Smooth muscle cell (in vitro differentiated cells): ENCODE measurements at regions not wholly inside any gene's neighbourhood (a gene's known extent, or its start where the extent isn't known, plus 50 kb on each side); places are given as distances from the start of the nearest gene placed in this dataset.

ENCODE experiments used
- DNase-seq: peaks from one replicate; lab custom pipeline; 2025; ENCODE audit not compliant: unreplicated experiment; lab: John Stamatoyannopoulos, UW
- H2AFZ ChIP-seq: fragments of 200-600 bp; sonication (generic); 2 replicates; pipeline ENCODE4 v1.6.0; 2016; ENCODE audit warnings: antibody characterized with exemption, low read depth, mild to moderate bottlenecking
- H3F3A ChIP-seq: fragments of 200-600 bp; sonication (generic); 2 replicates; pipeline ENCODE4 v1.6.0; 2017; ENCODE audit warnings: antibody characterized with exemption, low read depth
- H3K27ac ChIP-seq: fragments of 200-600 bp; sonication (generic); 2 replicates; pipeline ENCODE4 v1.5.1; 2016; ENCODE audit warnings: low read depth, mild to moderate bottlenecking
- H3K27me3 ChIP-seq: fragments of 200-600 bp; sonication (generic); 2 replicates; pipeline ENCODE4 v1.6.1; 2016; ENCODE audit warnings: low read depth, mild to moderate bottlenecking
- H3K36me3 ChIP-seq: fragments of 200-600 bp; sonication (generic); 2 replicates; pipeline ENCODE4 v1.5.1; 2016; ENCODE audit warnings: low read depth
- H3K4me1 ChIP-seq: fragments of 200-600 bp; sonication (generic); 2 replicates; pipeline ENCODE4 v1.5.1; 2016; ENCODE audit warnings: low read depth
- H3K4me2 ChIP-seq: fragments of 200-600 bp; sonication (generic); 2 replicates; pipeline ENCODE4 v1.6.0; 2016; ENCODE audit warnings: mild to moderate bottlenecking
- H3K4me3 ChIP-seq: fragments of 200-600 bp; sonication (generic); 2 replicates; pipeline ENCODE4 v1.5.1; 2016; ENCODE audit warnings: mild to moderate bottlenecking
- H3K79me2 ChIP-seq: fragments of 200-600 bp; sonication (generic); 2 replicates; pipeline ENCODE4 v1.6.0; 2016; ENCODE audit warnings: low read depth, mild to moderate bottlenecking
- H3K9ac ChIP-seq: fragments of 200-600 bp; sonication (generic); 2 replicates; pipeline ENCODE4 v1.6.0; 2016; ENCODE audit warnings: low read depth
- H3K9me3 ChIP-seq: fragments of 200-600 bp; sonication (generic); replicated peaks from 2 replicates; pipeline ENCODE4 v1.5.1; 2016; ENCODE audit warnings: low read depth
- H4K20me1 ChIP-seq: fragments of 200-600 bp; sonication (generic); 2 replicates; pipeline ENCODE4 v1.6.0; 2016; ENCODE audit warnings: low read depth
- CTCF ChIP-seq: fragments of 200-600 bp; sonication (generic); IDR thresholded peaks from 2 replicates; pipeline ENCODE4 v1.5.1; 2017; ENCODE audit warnings: borderline replicate concordance, mild to moderate bottlenecking, antibody characterized with exemption; ENCODE audit not compliant: insufficient read depth, poor library complexity, severe bottlenecking
- WGBS: methylation state at CpG from one replicate; pipeline ENCODE4 v1.1.7; 2016; ENCODE audit warnings: low lambda C conversion rate; 5-methylcytosine and 5-hydroxymethylcytosine counted together

- Histone ChIP-seq H3K79me2 (no peaks in the 10 kb centered on the region), H3K27me3 (no peaks in the 10 kb centered on the region), H4K20me1 (no peaks in the 10 kb centered on the region), H3K4me3 (no peak overlapping the region), H3K9me3 (peaks cover 4% of the 10 kb centered on the region), H3K9ac (no peak overlapping the region), H3F3A (no peaks in the 10 kb centered on the region), H3K27ac (no peak overlapping the region), H2AFZ (no peak overlapping the region), H3K4me2 (no peak overlapping the region), H3K36me3 (no peaks in the 10 kb centered on the region), H3K4me1 (no peaks in the 10 kb centered on the region)
- WGBS, result 95% methylated on average over 23 of the region's 41 CpGs
- TF ChIP-seq CTCF, result no peak
- no peak for DNase-seq
These were observed 1195.1 kb upstream of the CHAC2 start for GRCh38 chr2:52572469-52572894.

- Histone ChIP-seq H3K27ac (no peak overlapping the region), H3F3A (no peaks in the 10 kb centered on the region), H2AFZ (no peak overlapping the region), H3K9ac (no peak overlapping the region), H3K27me3 (no peaks in the 10 kb centered on the region), H3K36me3 (no peaks in the 10 kb centered on the region), H3K4me1 (no peaks in the 10 kb centered on the region), H4K20me1 (no peaks in the 10 kb centered on the region), H3K4me3 (no peak overlapping the region), H3K4me2 (no peak overlapping the region), H3K9me3 (peaks cover 4% of the 10 kb centered on the region), H3K79me2 (no peaks in the 10 kb centered on the region)
- DNase-seq, result no peak
- TF ChIP-seq CTCF, result no peak
- 97% methylated on average over 51 of the region's 65 CpGs for WGBS
These were observed 1195.9 kb upstream of the CHAC2 start for GRCh38 chr2:52571380-52572347.

- no peaks in the 10 kb centered on the region for H3K36me3 ChIP-seq
- TF ChIP-seq CTCF, result no peak
- H3K4me2 ChIP-seq, result no peak overlapping the region
- no peak for DNase-seq
- WGBS, result 96% methylated on average over 19 of the region's 19 CpGs
- no peak overlapping the region for H3K9ac ChIP-seq
- no peaks in the 10 kb centered on the region for H3K4me1 ChIP-seq
- no peaks in the 10 kb centered on the region for H3F3A ChIP-seq
- H4K20me1 ChIP-seq, result no peaks in the 10 kb centered on the region
- no peak overlapping the region for H3K4me3 ChIP-seq
- no peaks in the 10 kb centered on the region for H3K79me2 ChIP-seq
- no peaks in the 10 kb centered on the region for H3K27me3 ChIP-seq
- no peak overlapping the region for H3K27ac ChIP-seq
- peaks cover 4% of the 10 kb centered on the region for H3K9me3 ChIP-seq
- no peak overlapping the region for H2AFZ ChIP-seq
These were observed 1196.9 kb upstream of the CHAC2 start for GRCh38 chr2:52570716-52571115.

GRCh38 chr2:52563151-52563550 lies 1204.5 kb upstream of the CHAC2 start:
- H3K4me3 ChIP-seq, result no peak overlapping the region
- peaks cover 7% of the 10 kb centered on the region for H3K4me1 ChIP-seq
- no peaks in the 10 kb centered on the region for H3K79me2 ChIP-seq
- no peaks in the 10 kb centered on the region for H3K27me3 ChIP-seq
- no peak overlapping the region for H3K4me2 ChIP-seq
- H3F3A ChIP-seq, result no peaks in the 10 kb centered on the region
- H3K36me3 ChIP-seq, result no peaks in the 10 kb centered on the region
- no peaks in the 10 kb centered on the region for H4K20me1 ChIP-seq
- no peak overlapping the region for H3K27ac ChIP-seq
- H3K9me3 ChIP-seq, result no peaks in the 10 kb centered on the region
- no peak overlapping the region for H2AFZ ChIP-seq
- TF ChIP-seq CTCF, result no peak
- DNase-seq, result no peak
- no peak overlapping the region for H3K9ac ChIP-seq
- WGBS, result 59% methylated on average over 3 of the region's 3 CpGs
